HAP-1 (cell line): ENCODE measurements at regions not wholly inside any gene's neighbourhood (a gene's known extent, or its start where the extent isn't known, plus 50 kb on each side); places are given as distances from the start of the nearest gene placed in this dataset.

Experiments
- DNase-seq, 2 experiments: peaks; one replicate each; pipeline ENCODE4 v3.0.0-alpha.2; 2016 to 2020; ENCODE audit warnings: low spot score in 2 of 2
- H3K27me3 ChIP-seq: fragments of 250-450 bp; sonication (Bioruptor Pico); 2 replicates; pipeline ENCODE4 v1.5.1; 2020; ENCODE audit warnings: low read depth, mild to moderate bottlenecking, moderate library complexity
- H3K36me3 ChIP-seq: fragments of 250-450 bp; sonication (Bioruptor Pico); replicated peaks from 2 replicates; pipeline ENCODE4 v1.5.1; 2020; ENCODE audit warnings: mild to moderate bottlenecking
- H3K4me1 ChIP-seq: fragments of 250-450 bp; sonication (Bioruptor Pico); 2 replicates; pipeline ENCODE4 v1.5.1; 2020; ENCODE audit warnings: mild to moderate bottlenecking
- H3K4me3 ChIP-seq: fragments of 250-450 bp; sonication (Bioruptor Pico); 2 replicates; pipeline ENCODE4 v1.5.1; 2020; ENCODE audit warnings: mild to moderate bottlenecking, moderate library complexity
- H3K9me3 ChIP-seq: fragments of 250-450 bp; sonication (Bioruptor Pico); 2 replicates; pipeline ENCODE4 v1.5.1; 2020; ENCODE audit warnings: mild to moderate bottlenecking, moderate library complexity
- in situ Hi-C: fragments of 300-500 bp; cut with MboI; formaldehyde crosslinking; loops from 3 replicates; pipeline ENCODE4 v1.14.3; 2020; ENCODE audit warnings: low sequenced_read_pairs, inconsistent platforms, mixed read lengths

DNA sequence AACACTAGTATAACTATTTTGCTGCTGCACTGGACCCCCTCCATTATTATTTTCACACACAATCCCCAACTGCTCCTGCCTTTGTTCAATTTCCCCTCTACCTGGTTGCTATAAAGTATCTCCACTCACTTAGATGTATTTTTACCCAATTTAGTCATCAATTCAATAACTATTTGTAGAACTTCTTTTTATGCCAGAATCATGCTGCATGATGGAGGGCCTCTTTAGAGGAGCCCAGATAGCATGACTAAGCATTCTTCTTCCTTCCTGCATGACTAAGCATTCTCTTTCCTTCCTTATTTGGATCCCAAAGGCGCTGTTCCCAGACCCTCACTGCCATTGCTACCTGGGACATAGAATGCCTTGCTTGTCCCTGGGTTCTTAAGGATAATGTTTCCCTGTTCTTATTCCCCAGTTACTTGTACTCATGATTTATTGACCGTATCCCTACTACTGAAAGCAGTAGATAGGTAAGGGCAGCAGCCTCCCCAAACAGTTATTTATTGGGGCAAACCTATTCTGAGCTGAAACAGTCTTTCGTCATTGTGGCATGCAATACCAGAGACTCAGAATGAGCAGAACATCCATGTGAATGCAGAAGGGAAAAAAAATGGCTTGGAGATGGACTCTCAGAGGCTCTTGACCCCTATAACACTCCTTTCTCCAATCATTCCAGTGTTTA, 89.3 kb upstream of the AKT3 start:
- no peaks in the 10 kb centered on the region for H3K9me3 ChIP-seq
- no peak for DNase-seq
- no peaks in the 10 kb centered on the region for H3K36me3 ChIP-seq
- in situ Hi-C loops, result no loop called here
- no peaks in the 10 kb centered on the region for H3K27me3 ChIP-seq
- H3K4me1 ChIP-seq, result no peaks in the 10 kb centered on the region; the same call in 1 of the 2 replicates
- no peak overlapping the region for H3K4me3 ChIP-seq

DNA sequence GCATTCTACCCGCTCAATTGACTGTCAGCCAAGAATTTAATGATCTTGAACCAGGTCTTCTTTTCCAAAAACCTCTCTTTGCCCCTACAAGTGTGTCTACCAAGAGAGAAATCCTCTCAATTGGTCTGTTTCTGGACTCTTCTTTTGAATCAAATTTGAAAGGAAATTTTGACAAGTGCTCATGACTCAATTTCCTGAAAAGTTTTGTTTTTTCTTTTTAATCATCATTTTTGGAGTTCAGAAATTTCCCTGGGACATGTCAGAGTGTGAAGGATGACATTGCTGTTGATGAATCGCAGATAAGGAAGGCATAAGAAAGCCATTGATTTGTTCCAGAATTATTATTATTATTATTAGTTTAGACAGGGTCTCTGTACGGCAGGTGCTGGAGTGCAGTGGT, 88.2 kb upstream of the AKT3 start:
- Histone ChIP-seq H3K36me3 (no peaks in the 10 kb centered on the region), H3K27me3 (no peaks in the 10 kb centered on the region), H3K9me3 (no peaks in the 10 kb centered on the region), H3K4me1 (no peaks in the 10 kb centered on the region; the same call in 1 of the 2 replicates), H3K4me3 (no peak overlapping the region)
- in situ Hi-C loops, result no loop called here
- no peak for DNase-seq

GRCh38 chr1:243933495-243933894, 83.5 kb upstream of the AKT3 start:
- Histone ChIP-seq H3K36me3 (no peaks in the 10 kb centered on the region), H3K4me1 (peaks cover 12% of the 10 kb centered on the region), H3K4me3 (no peak overlapping the region), H3K27me3 (no peaks in the 10 kb centered on the region), H3K9me3 (no peaks in the 10 kb centered on the region)
- DNase-seq, result no peak
- in situ Hi-C loops, result no loop called here

DNA sequence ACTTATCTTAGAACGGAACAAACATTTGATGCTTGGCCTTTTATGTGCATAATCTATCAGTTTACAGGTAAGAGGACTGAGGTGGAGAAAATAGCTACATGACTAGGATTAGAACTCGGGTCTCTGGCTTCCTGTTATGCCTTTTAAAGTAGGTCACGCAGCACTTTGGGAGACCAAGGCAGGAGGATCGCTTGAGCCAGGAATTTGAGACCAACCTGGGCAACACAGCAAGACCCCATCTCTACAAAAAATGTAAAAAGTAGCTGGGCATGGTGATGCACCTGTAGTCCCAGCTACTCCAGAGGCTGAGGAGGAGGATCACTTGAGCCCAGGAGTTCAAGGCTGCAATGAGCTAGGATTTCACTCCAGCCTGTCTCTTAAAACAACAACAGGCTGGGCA, 81.9 kb upstream of the AKT3 start:
- no peak for DNase-seq
- Histone ChIP-seq H3K27me3 (no peaks in the 10 kb centered on the region), H3K4me3 (no peak overlapping the region), H3K36me3 (no peaks in the 10 kb centered on the region), H3K4me1 (peaks cover 17% of the 10 kb centered on the region), H3K9me3 (no peaks in the 10 kb centered on the region)
- in situ Hi-C loops, result no loop called here

- DNase-seq, result peak; percentile 89 to 92
- no peaks in the 10 kb centered on the region for H3K9me3 ChIP-seq
- H3K4me1 ChIP-seq, result peaks cover 20% of the 10 kb centered on the region
- H3K27me3 ChIP-seq, result no peaks in the 10 kb centered on the region
- H3K36me3 ChIP-seq, result no peaks in the 10 kb centered on the region
- in situ Hi-C loops, result no loop called here
- no peak overlapping the region for H3K4me3 ChIP-seq
Measured at GRCh38 chr1:243930822-243931671, 81.0 kb upstream of the AKT3 start.

GRCh38 chr1:243927381-243927780, 77.3 kb upstream of the AKT3 start:
- Histone ChIP-seq H3K36me3 (no peaks in the 10 kb centered on the region), H3K4me3 (no peak overlapping the region), H3K27me3 (no peaks in the 10 kb centered on the region), H3K4me1 (peaks cover 20% of the 10 kb centered on the region), H3K9me3 (no peaks in the 10 kb centered on the region)
- in situ Hi-C loops, result no loop called here
- DNase-seq, result no peak

GRCh38 chr1:243926803-243927245, 76.8 kb upstream of the AKT3 start:
- no peaks in the 10 kb centered on the region for H3K27me3 ChIP-seq
- H3K4me3 ChIP-seq, result no peak overlapping the region
- peaks cover 20% of the 10 kb centered on the region for H3K4me1 ChIP-seq
- in situ Hi-C loops, result no loop called here
- DNase-seq, result peak; percentile 26 to 53
- no peaks in the 10 kb centered on the region for H3K9me3 ChIP-seq
- H3K36me3 ChIP-seq, result no peaks in the 10 kb centered on the region

DNA sequence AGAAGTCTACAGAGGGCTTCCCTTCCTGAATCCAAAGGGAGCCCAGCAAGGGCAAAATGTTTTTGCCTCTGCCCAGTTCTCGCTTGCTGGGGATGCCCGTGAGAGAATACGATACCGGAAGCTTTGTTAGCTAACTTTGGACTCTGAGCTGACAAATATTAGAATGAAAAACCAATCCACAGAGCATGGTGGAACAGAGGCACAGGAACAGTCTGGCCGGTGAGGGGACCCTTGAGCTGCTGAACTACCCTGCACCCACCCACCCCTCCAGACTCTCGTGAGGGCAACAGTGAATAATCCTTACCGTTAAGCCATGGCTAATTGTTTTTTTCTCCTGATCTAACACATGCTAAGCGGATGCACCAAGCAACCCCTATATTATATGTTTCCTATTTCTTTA, 76.3 kb upstream of the AKT3 start:
- in situ Hi-C loops, result no loop called here
- Histone ChIP-seq H3K9me3 (no peaks in the 10 kb centered on the region), H3K4me3 (no peak overlapping the region), H3K36me3 (no peaks in the 10 kb centered on the region), H3K27me3 (no peaks in the 10 kb centered on the region), H3K4me1 (peaks cover 14% of the 10 kb centered on the region)
- no peak for DNase-seq

DNA sequence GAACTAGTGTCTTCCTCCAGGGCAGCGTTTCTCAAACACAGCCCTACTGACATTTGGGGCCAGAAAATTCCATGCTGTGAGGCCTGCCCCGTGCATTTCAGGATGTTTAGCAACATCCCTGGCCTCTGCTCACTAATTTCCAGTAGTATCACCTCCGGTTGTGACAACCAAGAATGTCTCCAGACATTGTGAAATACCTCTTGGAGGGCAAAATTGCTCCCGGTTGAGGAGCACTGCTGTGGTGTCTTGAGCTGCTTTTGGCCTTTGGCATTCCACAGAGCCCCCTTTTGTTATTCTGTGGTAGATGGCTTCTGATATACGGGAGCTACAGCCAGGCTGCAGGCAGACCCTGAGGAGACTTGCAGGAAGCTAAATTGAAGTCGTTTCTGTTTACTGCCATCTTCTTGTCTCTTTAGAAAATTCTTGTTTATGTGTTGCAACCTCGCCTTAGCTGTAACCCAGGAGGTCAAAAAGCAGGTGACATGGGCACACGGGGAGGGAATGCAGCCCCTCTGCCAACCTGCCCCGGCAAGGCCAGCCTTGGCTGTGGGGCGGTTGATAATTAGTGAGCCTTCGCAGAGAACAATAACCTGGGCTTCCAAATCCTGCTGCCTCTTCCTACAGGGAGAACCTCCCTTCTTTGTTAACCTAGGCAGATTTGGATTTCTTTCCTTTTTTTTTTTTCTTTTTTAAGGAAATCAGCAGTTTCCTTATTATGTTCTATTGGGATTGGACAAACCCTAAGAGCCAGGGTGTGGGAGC, 74.7 kb upstream of the AKT3 start:
- peaks cover 8% of the 10 kb centered on the region for H3K4me1 ChIP-seq
- in situ Hi-C loops, result no loop called here
- no peaks in the 10 kb centered on the region for H3K36me3 ChIP-seq
- H3K27me3 ChIP-seq, result no peaks in the 10 kb centered on the region
- no peaks in the 10 kb centered on the region for H3K9me3 ChIP-seq
- no peak for DNase-seq
- H3K4me3 ChIP-seq, result no peak overlapping the region

DNA sequence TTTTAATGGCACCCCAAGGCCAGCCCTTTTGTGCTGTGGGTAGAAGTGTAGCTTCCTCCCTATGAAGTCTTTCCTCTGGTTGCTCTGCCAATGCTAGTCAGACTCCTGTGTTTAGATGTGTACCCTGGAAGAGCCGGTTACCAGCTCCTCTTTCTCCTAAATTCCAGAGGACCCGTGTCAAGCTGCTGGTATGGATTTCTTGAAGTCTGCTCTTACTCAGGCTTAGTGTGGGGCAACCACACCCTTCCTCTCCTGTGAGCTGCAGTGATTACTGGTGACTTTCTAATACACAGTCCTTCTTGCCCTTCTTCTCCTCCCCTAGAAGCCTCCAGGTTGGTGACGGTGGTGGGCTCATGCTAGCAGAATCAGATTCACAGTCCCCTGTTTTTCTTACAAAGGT, 74.1 kb upstream of the AKT3 start:
- no peak overlapping the region for H3K4me3 ChIP-seq
- no peaks in the 10 kb centered on the region for H3K27me3 ChIP-seq
- in situ Hi-C loops, result no loop called here
- DNase-seq, result no peak
- peaks cover 8% of the 10 kb centered on the region for H3K4me1 ChIP-seq
- no peaks in the 10 kb centered on the region for H3K36me3 ChIP-seq
- no peaks in the 10 kb centered on the region for H3K9me3 ChIP-seq

- H3K27me3 ChIP-seq, result no peaks in the 10 kb centered on the region
- H3K4me1 ChIP-seq, result peaks cover 8% of the 10 kb centered on the region
- no peaks in the 10 kb centered on the region for H3K9me3 ChIP-seq
- DNase-seq, result no peak
- in situ Hi-C loops, result no loop called here
- H3K36me3 ChIP-seq, result no peaks in the 10 kb centered on the region
- H3K4me3 ChIP-seq, result no peak overlapping the region
Measured at GRCh38 chr1:243923292-243924171, 73.5 kb upstream of the AKT3 start.

GRCh38 chr1:243921111-243921510, 71.1 kb upstream of the AKT3 start:
- no peaks in the 10 kb centered on the region for H3K4me1 ChIP-seq
- H3K27me3 ChIP-seq, result no peaks in the 10 kb centered on the region
- H3K9me3 ChIP-seq, result no peaks in the 10 kb centered on the region
- no peaks in the 10 kb centered on the region for H3K36me3 ChIP-seq
- in situ Hi-C loops, result no loop called here
- H3K4me3 ChIP-seq, result no peak overlapping the region
- DNase-seq, result no peak

DNA sequence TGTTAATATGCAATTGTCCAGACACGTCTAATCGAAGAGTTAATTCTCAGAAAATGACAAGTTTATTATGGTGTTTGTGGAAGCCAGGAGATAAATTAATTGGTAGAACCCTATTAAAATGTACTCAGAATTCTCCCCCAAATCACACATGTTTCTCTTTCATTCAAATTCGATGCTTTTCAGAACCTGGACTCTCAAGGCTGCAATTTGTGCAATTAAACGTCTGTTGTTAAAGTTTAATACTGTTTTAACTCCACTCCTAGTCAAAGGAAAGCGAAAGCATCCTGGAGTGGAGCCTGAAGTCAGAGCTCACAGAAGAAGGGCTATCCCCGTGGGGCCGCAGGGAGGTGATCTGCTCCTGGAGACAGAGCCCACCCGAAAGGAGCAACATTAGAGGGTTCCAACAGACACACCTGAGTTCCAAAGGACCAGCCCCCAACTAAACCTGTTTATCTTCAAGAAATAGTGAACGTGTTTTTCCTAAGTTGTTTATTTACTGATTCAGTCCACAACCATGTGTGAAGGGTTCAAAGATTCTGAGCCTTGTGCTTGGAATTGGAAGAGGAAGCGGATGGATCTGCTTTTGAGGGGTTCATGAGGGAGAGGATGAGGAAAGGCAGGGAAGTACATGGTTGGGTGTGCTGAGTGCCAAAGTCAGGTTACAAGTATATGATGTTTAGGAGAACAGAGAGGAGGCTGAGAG, 68.0 kb upstream of the AKT3 start:
- Histone ChIP-seq H3K9me3 (no peaks in the 10 kb centered on the region), H3K4me1 (no peaks in the 10 kb centered on the region), H3K4me3 (no peak overlapping the region), H3K27me3 (no peaks in the 10 kb centered on the region), H3K36me3 (no peaks in the 10 kb centered on the region)
- no peak for DNase-seq
- in situ Hi-C loops, result loop anchor here (10.0 kb wide), 1 partner anchor 57 kb away; no protein-coding TSS in a partner anchor
